PC-9 (cell line): ENCODE measurements at regions not wholly inside any gene's neighbourhood (a gene's known extent, or its start where the extent isn't known, plus 50 kb on each side); places are given as distances from the start of the nearest gene placed in this dataset.
"Not testable (repeated sequence)": the region's sequence is repeated elsewhere in the genome, so short reads cannot be mapped to it uniquely, and the experiment has no call there.

ENCODE experiments used
- BruUV-seq: library from RNA; stranded (reverse); fragments of 400-500 nt; replicated peaks from 2 replicates; lab custom pipeline; 2021; lab: Mats Ljungman, UMichigan
- CTCF ChIA-PET: fragments of 300-600 bp; sonication (Branson Sonifier 250); formaldehyde crosslinking; loops from one replicate; lab custom pipeline; 2022; ENCODE audit warnings: antibody characterized with exemption; lab: Charles Lee
- POLR2A ChIA-PET: fragments of 300-600 bp; sonication (Branson Sonifier 250); formaldehyde crosslinking; loops from one replicate; lab custom pipeline; 2022; ENCODE audit warnings: antibody characterized with exemption; ENCODE audit not compliant: unreplicated experiment; lab: Charles Lee
- DNase-seq, 2 experiments: peaks; one replicate each; pipeline versions ENCODE4 v3.0.0 to v3.0.0-alpha.2; 2015 to 2022; ENCODE audit warnings: mixed read lengths in 1 of 2
- H2AFZ ChIP-seq: fragments of 200-600 bp; sonication (generic); 2 replicates; pipeline ENCODE4 v1.8.1; 2017; ENCODE audit warnings: antibody characterized with exemption
- H3F3A ChIP-seq: fragments of 200-600 bp; sonication (generic); 2 replicates; pipeline ENCODE4 v1.8.1; 2017; ENCODE audit warnings: antibody characterized with exemption, mild to moderate bottlenecking, low read depth; ENCODE audit not compliant: insufficient read depth
- H3K27ac ChIP-seq: fragments of 200-600 bp; sonication (generic); 2 replicates; pipeline ENCODE4 v1.6.1; 2016; ENCODE audit warnings: mixed run types
- H3K27me3 ChIP-seq: fragments of 200-600 bp; sonication (generic); 2 replicates; pipeline ENCODE4 v1.6.1; 2016; ENCODE audit warnings: low read depth, mixed run types; ENCODE audit not compliant: insufficient read depth
- H3K36me3 ChIP-seq: fragments of 200-600 bp; sonication (generic); 2 replicates; pipeline ENCODE4 v1.6.1; 2016; ENCODE audit warnings: low read depth, mixed run types
- H3K4me1 ChIP-seq: fragments of 200-600 bp; sonication (generic); replicated peaks from 2 replicates; pipeline ENCODE4 v1.6.1; 2016; ENCODE audit warnings: mixed run types; ENCODE audit not compliant: insufficient read depth
- H3K4me2 ChIP-seq: fragments of 200-600 bp; sonication (generic); 2 replicates; pipeline ENCODE4 v1.6.1; 2017; ENCODE audit warnings: mixed run types
- H3K4me3 ChIP-seq: fragments of 200-600 bp; sonication (generic); 2 replicates; pipeline ENCODE4 v1.6.1; 2016; ENCODE audit warnings: mixed run types
- H3K79me2 ChIP-seq: fragments of 200-600 bp; sonication (generic); 2 replicates; pipeline ENCODE4 v1.6.1; 2017; ENCODE audit warnings: low read depth, mixed run types
- H3K9me2 ChIP-seq: fragments of 200-600 bp; sonication (generic); 2 replicates; pipeline ENCODE4 v1.8.1; 2017; ENCODE audit warnings: mild to moderate bottlenecking; ENCODE audit not compliant: insufficient read depth
- H3K9me3 ChIP-seq: fragments of 200-600 bp; sonication (generic); 2 replicates; pipeline ENCODE4 v1.8.1; 2016; ENCODE audit warnings: low read depth; ENCODE audit not compliant: insufficient read depth
- H4K20me1 ChIP-seq: fragments of 200-600 bp; sonication (generic); 2 replicates; pipeline ENCODE4 v1.8.1; 2017; ENCODE audit not compliant: insufficient read depth
- CTCF ChIP-seq: fragments of 200-600 bp; sonication (generic); conservative IDR thresholded peaks from 2 replicates; pipeline ENCODE4 v1.6.1; 2017; ENCODE audit warnings: mixed run types, antibody characterized with exemption, mild to moderate bottlenecking, moderate library complexity
- EZH2 ChIP-seq: fragments of 200-600 bp; sonication (generic); IDR thresholded peaks from 2 replicates; pipeline ENCODE4 v1.8.0; 2017; ENCODE audit warnings: antibody characterized with exemption, low read depth
- intact Hi-C: fragments of 100-400 bp; cut with micrococcal nuclease; formaldehyde crosslinking; loops from one replicate; pipeline ENCODE4 v1.10.0; 2022; ENCODE audit not compliant: unreplicated experiment

- Histone ChIP-seq H3K27me3 (no peaks in the 10 kb centered on the region), H3K4me3 (no peak overlapping the region), H3K9me3 (peaks cover 2% of the 10 kb centered on the region; the same call in 1 of the 2 replicates), H3K79me2 (no peaks in the 10 kb centered on the region), H3K4me1 (no peaks in the 10 kb centered on the region), H4K20me1 (no peaks in the 10 kb centered on the region), H3K36me3 (no peaks in the 10 kb centered on the region), H2AFZ (no peak overlapping the region), H3F3A (no peaks in the 10 kb centered on the region), H3K9me2 (no peaks in the 10 kb centered on the region), H3K4me2 (no peak overlapping the region), H3K27ac (no peak overlapping the region)
- ChIA-PET CTCF (no interaction called here), POLR2A (no interaction called here)
- intact Hi-C loops, result no loop called here
- TF ChIP-seq EZH2 (no peak), CTCF (no peak)
- DNase-seq, result no peak
- no TSS peak for BruUV-seq
These were observed 84.0 kb upstream of the BMAL1 start for GRCh38 chr11:13193613-13194012.

- DNase-seq, POLR2A ChIA-PET, intact Hi-C loops, CTCF ChIA-PET, H3K9me2 ChIP-seq, H3K27ac ChIP-seq, BruUV-seq, H3K79me2 ChIP-seq, H3K4me1 ChIP-seq, H3K4me2 ChIP-seq, H3K9me3 ChIP-seq, H3K36me3 ChIP-seq, H4K20me1 ChIP-seq, H2AFZ ChIP-seq, H3K27me3 ChIP-seq, H3K4me3 ChIP-seq, H3F3A ChIP-seq: not testable (repeated sequence)
These were observed 80.2 kb upstream of the BMAL1 start for GRCh38 chr11:13197374-13197773.

GRCh38 chr11:13205486-13205885, 72.1 kb upstream of the BMAL1 start:
- no TSS peak for BruUV-seq
- Histone ChIP-seq H3K36me3 (no peaks in the 10 kb centered on the region), H3K4me3 (no peak overlapping the region), H3K9me2 (no peaks in the 10 kb centered on the region), H3F3A (peaks cover 22% of the 10 kb centered on the region), H3K4me1 (peaks cover 32% of the 10 kb centered on the region), H3K27me3 (no peaks in the 10 kb centered on the region), H3K27ac (no peak overlapping the region), H2AFZ (no peak overlapping the region), H4K20me1 (no peaks in the 10 kb centered on the region), H3K79me2 (no peaks in the 10 kb centered on the region), H3K9me3 (no peaks in the 10 kb centered on the region), H3K4me2 (no peak overlapping the region)
- ChIA-PET CTCF (interaction anchor here (0.7 kb wide), 1 partner anchor 242 kb away, joined by 3 read pairs; no protein-coding TSS in a partner anchor), POLR2A (no interaction called here)
- DNase-seq, result no peak
- intact Hi-C loops, result no loop called here
- TF ChIP-seq CTCF (no peak), EZH2 (no peak)

- Histone ChIP-seq H3K79me2 (no peaks in the 10 kb centered on the region), H3K36me3 (no peaks in the 10 kb centered on the region), H3K4me2 (no peak overlapping the region), H3K9me3 (no peaks in the 10 kb centered on the region), H2AFZ (no peak overlapping the region), H3F3A (peaks cover 22% of the 10 kb centered on the region), H3K27ac (no peak overlapping the region), H3K4me3 (no peak overlapping the region), H3K4me1 (peaks cover 32% of the 10 kb centered on the region), H3K9me2 (no peaks in the 10 kb centered on the region), H4K20me1 (no peaks in the 10 kb centered on the region), H3K27me3 (no peaks in the 10 kb centered on the region)
- TF ChIP-seq EZH2 (no peak), CTCF (no peak)
- ChIA-PET CTCF (no interaction called here), POLR2A (no interaction called here)
- no TSS peak for BruUV-seq
- no peak for DNase-seq
- intact Hi-C loops, result loop anchor here (2.0 kb wide), 1 partner anchor 917 kb away; no protein-coding TSS in a partner anchor
These were observed 71.4 kb upstream of the BMAL1 start for GRCh38 chr11:13206086-13206640.
